HCT116 (cell line): ENCODE measurements at regions not wholly inside any gene's neighbourhood (a gene's known extent, or its start where the extent isn't known, plus 50 kb on each side); places are given as distances from the start of the nearest gene placed in this dataset.

Experiments used
- ATAC-seq: fragments of 200-7000 bp; cut with Tn5 transposase; 2 replicates; pipeline ENCODE4 v1.9.1; 2020; ENCODE audit warnings: mild to moderate bottlenecking, moderate library complexity
- BruUV-seq: library from RNA; stranded (reverse); fragments of 400-500 nt; replicated peaks from 2 replicates; lab custom pipeline; 2021; lab: Mats Ljungman, UMichigan
- CTCF ChIA-PET: fragments of 300-600 bp; sonication (Branson Sonifier 250); formaldehyde crosslinking; loops from one replicate; lab custom pipeline; 2021; ENCODE audit warnings: antibody characterized with exemption; lab: Charles Lee
- POLR2A ChIA-PET: fragments of 300-600, 350-600 bp; sonication (Branson Sonifier 250); formaldehyde crosslinking; loops from one replicate; lab custom pipeline; 2021; ENCODE audit warnings: antibody characterized with exemption; lab: Charles Lee
- RAD21 ChIA-PET, 2 experiments: fragments of 300-600 bp; sonication (Branson Sonifier 250); formaldehyde crosslinking; loops; one replicate each; lab custom pipeline; 2023; ENCODE audit warnings: low total read pairs in 2 of 2; ENCODE audit not compliant: uncharacterized antibody in 2 of 2, unreplicated experiment in 2 of 2, low non-redundant PET in 1 of 2; lab: Charles Lee
- DNase-seq: peaks from one replicate; pipeline ENCODE4 v3.0.0-alpha.2; 2010; ENCODE audit warnings: low read depth, low spot score
- H2AFZ ChIP-seq: fragments of 200-600 bp; shearing (Covaris generic), sonication (generic); 2 replicates; pipeline ENCODE4 v1.6.1; 2017; ENCODE audit warnings: low read depth, mixed run types, mixed read lengths, antibody characterized with exemption, low read length; ENCODE audit not compliant: poor library complexity, severe bottlenecking
- H3K27ac ChIP-seq: 2 replicates; pipeline ENCODE4 v1.5.1; 2012; ENCODE audit warnings: low read depth, low read length
- H3K27me3 ChIP-seq: fragments of 200-600 bp; sonication (generic); 2 replicates; pipeline ENCODE4 v1.6.1; 2016; ENCODE audit warnings: mixed run types, low read length, mixed read lengths; ENCODE audit not compliant: insufficient read depth
- H3K36me3 ChIP-seq, 2 experiments: fragments of 200-500 bp in 1 of 2; fragments of 200-600 bp in 1 of 2; sonication (Bioruptor generic) in 1 of 2; sonication (generic) in 1 of 2; 2 replicates each; pipeline versions ENCODE4 v1.5.1 to v1.6.1; 2014 to 2016; ENCODE audit warnings: low read length in 2 of 2, inconsistent platforms in 1 of 2, mixed read lengths in 1 of 2, mixed run types in 1 of 2; ENCODE audit not compliant: insufficient read depth in 2 of 2, control insufficient read depth in 1 of 2
- H3K4me1 ChIP-seq, 2 experiments: fragments of 200-600 bp in 1 of 2; sonication (generic) in 1 of 2; 2 replicates each; pipeline versions ENCODE4 v1.5.1 to v1.6.1; 2012 to 2017; ENCODE audit warnings: low read length in 2 of 2, inconsistent platforms in 1 of 2, mild to moderate bottlenecking in 1 of 2, mixed read lengths in 1 of 2, mixed run types in 1 of 2, moderate library complexity in 1 of 2; ENCODE audit not compliant: insufficient read depth in 2 of 2, control insufficient read depth in 1 of 2
- H3K4me2 ChIP-seq: fragments of 200-600 bp; sonication (generic); 2 replicates; pipeline ENCODE4 v1.6.1; 2017; ENCODE audit warnings: mixed run types, low read length, mixed read lengths
- H3K4me3 ChIP-seq, 2 experiments: fragments of 200-600 bp in 1 of 2; sonication (generic) in 1 of 2; replicated peaks in 1 of 2; 2 replicates each; pipeline ENCODE4 v1.5.1; 2011 to 2016; ENCODE audit warnings: low read length in 2 of 2, control low read depth in 1 of 2, low read depth in 1 of 2, mild to moderate bottlenecking in 1 of 2, mixed read lengths in 1 of 2, mixed run types in 1 of 2
- H3K79me2 ChIP-seq: fragments of 200-600 bp; sonication (generic); 2 replicates; pipeline ENCODE4 v1.6.1; 2017; ENCODE audit warnings: mild to moderate bottlenecking, mixed run types, low read length, moderate library complexity, mixed read lengths; ENCODE audit not compliant: insufficient read depth
- H3K9ac ChIP-seq: fragments of 200-600 bp; sonication (generic); 2 replicates; pipeline ENCODE4 v1.6.1; 2016; ENCODE audit warnings: low read length, mixed read lengths
- H3K9me2 ChIP-seq: fragments of 200-600 bp; sonication (generic), shearing (Covaris generic); 2 replicates; pipeline ENCODE4 v1.6.1; 2017; ENCODE audit warnings: mixed run types, mild to moderate bottlenecking, moderate library complexity; ENCODE audit not compliant: insufficient read depth
- H3K9me3 ChIP-seq, 2 experiments: fragments of 200-500 bp in 1 of 2; fragments of 200-600 bp in 1 of 2; sonication (Bioruptor generic) in 1 of 2; sonication (generic) in 1 of 2; 2 replicates each; pipeline ENCODE4 v1.6.1; 2014 to 2017; ENCODE audit warnings: low read length in 2 of 2, mixed read lengths in 2 of 2, inconsistent platforms in 1 of 2, low read depth in 1 of 2, mild to moderate bottlenecking in 1 of 2, mixed run types in 1 of 2, moderate library complexity in 1 of 2; ENCODE audit not compliant: control insufficient read depth in 1 of 2, insufficient read depth in 1 of 2
- H4K20me1 ChIP-seq: fragments of 200-600 bp; sonication (generic), shearing (Covaris generic); 2 replicates; pipeline ENCODE4 v1.6.1; 2017; ENCODE audit warnings: mixed run types, mild to moderate bottlenecking, moderate library complexity; ENCODE audit not compliant: insufficient read depth
- CTCF ChIP-seq, 3 experiments: fragments of 200-600 bp in 1 of 3; sonication (generic) in 1 of 3; IDR thresholded peaks in 2 of 3; conservative IDR thresholded peaks in 1 of 3; 2 replicates each; pipeline ENCODE4 v1.5.1; 2012 to 2017; ENCODE audit warnings: low read depth in 2 of 3, low read length in 2 of 3, antibody characterized with exemption in 1 of 3, borderline replicate concordance in 1 of 3, control low read depth in 1 of 3, mild to moderate bottlenecking in 1 of 3, mixed read lengths in 1 of 3, mixed run types in 1 of 3, moderate library complexity in 1 of 3; ENCODE audit not compliant: insufficient read depth in 1 of 3
- ELF1 ChIP-seq: IDR thresholded peaks from 2 replicates; pipeline ENCODE4 v1.6.1; 2012; ENCODE audit warnings: low read depth, borderline replicate concordance
- EZH2phosphoT487 ChIP-seq: fragments of 200-600 bp; IDR thresholded peaks from 2 replicates; pipeline ENCODE4 v1.6.1; 2018; ENCODE audit warnings: antibody characterized with exemption, borderline replicate concordance
- FOSL1 ChIP-seq: IDR thresholded peaks from 2 replicates; pipeline ENCODE4 v1.6.1; 2012; ENCODE audit warnings: low read depth
- SIN3A ChIP-seq: IDR thresholded peaks from 2 replicates; pipeline ENCODE4 v1.6.1; 2012; ENCODE audit warnings: low read depth
- SRF ChIP-seq: IDR thresholded peaks from 2 replicates; pipeline ENCODE4 v1.6.1; 2012; ENCODE audit warnings: low read depth
- TCF7L2 ChIP-seq: IDR thresholded peaks from 2 replicates; pipeline ENCODE4 v1.7.0; 2011; ENCODE audit warnings: borderline replicate concordance, inconsistent platforms; ENCODE audit not compliant: insufficient read depth, insufficient read length; ENCODE audit errors: extremely low read depth
- ZBTB33 ChIP-seq: IDR thresholded peaks from 2 replicates; pipeline ENCODE4 v1.6.1; 2011; ENCODE audit warnings: mild to moderate bottlenecking, low read length, moderate library complexity; ENCODE audit not compliant: insufficient replicate concordance; ENCODE audit errors: extremely low read depth
- ZFX ChIP-seq: fragments of 450-650 bp; IDR thresholded peaks from 2 replicates; pipeline ENCODE4 v1.6.1; 2017
- intact Hi-C: fragments of 100-400 bp; cut with micrococcal nuclease; formaldehyde crosslinking; loops from 2 replicates; pipeline ENCODE4 v1.10.0; 2022
- TF ChIP-seq, protein P1 (sequence below): IDR thresholded peaks from 2 replicates; pipeline ENCODE4 v1.6.1; 2012

- Histone ChIP-seq H3K9me3 (no peaks in the 10 kb centered on the region), H3K4me1 (no peaks in the 10 kb centered on the region), H3K4me2 (no peak overlapping the region), H3K4me3 (no peak overlapping the region), H3K9me2 (no peaks in the 10 kb centered on the region), H2AFZ (no peak overlapping the region), H3K36me3 (no peaks in the 10 kb centered on the region), H3K79me2 (no peaks in the 10 kb centered on the region), H4K20me1 (no peaks in the 10 kb centered on the region), H3K27me3 (no peaks in the 10 kb centered on the region), H3K9ac (no peak overlapping the region), H3K27ac (no peak overlapping the region)
- ChIA-PET POLR2A (no interaction called here), CTCF (no interaction called here), RAD21 (no interaction called here)
- TF ChIP-seq TCF7L2 (no peak), CTCF (IDR thresholded peaks at IDR 0.05 in 2 of 3, conservative IDR thresholded peaks at IDR 0.05 in 1 of 3; ENCODE audit: borderline replicate concordance in 1 of 3, insufficient read depth in 1 of 3, low read depth in 2 of 3, low read length in 2 of 3) (no peak), EZH2phosphoT487 (no peak), SIN3A (no peak), ZBTB33 (no peak), SRF (no peak), ZFX (no peak), FOSL1 (no peak), ELF1 (no peak)
- TF ChIP-seq, protein P1, sequence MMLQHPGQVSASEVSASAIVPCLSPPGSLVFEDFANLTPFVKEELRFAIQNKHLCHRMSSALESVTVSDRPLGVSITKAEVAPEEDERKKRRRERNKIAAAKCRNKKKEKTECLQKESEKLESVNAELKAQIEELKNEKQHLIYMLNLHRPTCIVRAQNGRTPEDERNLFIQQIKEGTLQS = no peak
- BruUV-seq = no TSS peak
- DNase-seq = no peak
- intact Hi-C loops = no loop called here
- ATAC-seq = no peak
These were observed 106.7 kb upstream of the ZNF618 start for GRCh38 chr9:113769412-113769811.
